ENCODE measurements at regions not wholly inside any gene's neighbourhood (a gene's known extent, or its start where the extent isn't known, plus 50 kb on each side); places are given as distances from the start of the nearest gene placed in this dataset.

DNA sequence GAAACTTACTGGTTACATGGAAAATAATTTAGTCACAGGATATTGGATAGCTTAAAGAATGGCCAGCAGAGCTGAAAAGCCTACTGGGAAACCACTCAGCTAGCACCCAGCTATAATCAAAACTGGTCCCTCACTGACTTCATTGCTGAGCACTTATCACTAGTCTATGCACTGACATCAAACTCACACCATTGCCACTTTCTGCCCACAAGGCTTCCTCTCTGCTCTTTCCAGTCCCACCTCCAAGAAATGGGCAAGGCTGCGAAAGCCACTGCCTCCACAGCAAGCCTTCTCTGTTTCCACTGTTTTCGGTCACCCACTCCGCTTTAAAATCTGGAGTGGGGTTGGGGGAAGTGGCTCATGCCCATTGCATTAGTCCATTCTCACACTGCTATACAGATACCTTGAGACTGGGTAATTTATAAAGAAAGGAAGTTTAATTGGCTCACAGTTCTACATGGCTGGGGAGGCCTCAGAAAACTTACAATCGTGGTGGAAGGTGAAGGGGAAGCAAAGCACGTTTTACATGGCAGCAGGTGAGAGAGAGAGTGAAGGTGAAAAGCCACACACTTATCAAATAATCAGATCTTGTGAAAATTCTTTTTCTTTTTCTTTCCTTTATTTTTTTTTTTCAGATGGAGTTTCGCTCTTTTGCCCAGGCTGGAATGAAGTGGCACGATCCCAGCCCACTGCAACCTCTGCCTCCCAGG is 77.0 kb upstream of the CERS6 start:
- TF ChIP-seq POLR2A (IDR thresholded peaks at IDR 0.05; ENCODE audit: control extremely low read depth in 1 of 2, low read depth in 2 of 2, low read length in 2 of 2) (no peak), JUND (IDR thresholded peaks at IDR 0.05; ENCODE audit: low read length) (no peak)
